AG09309 (cell line): ENCODE measurements at regions not wholly inside any gene's neighbourhood (a gene's known extent, or its start where the extent isn't known, plus 50 kb on each side); places are given as distances from the start of the nearest gene placed in this dataset.
"Not testable (repeated sequence)": the region's sequence is repeated elsewhere in the genome, so short reads cannot be mapped to it uniquely, and the experiment has no call there.

Experiments
- DNase-seq: peaks from one replicate; pipeline ENCODE4 v3.0.0-alpha.2; 2010; ENCODE audit warnings: low read depth
- H3K4me3 ChIP-seq: 2 replicates; pipeline ENCODE4 v1.5.1; 2011; ENCODE audit warnings: mild to moderate bottlenecking, low read depth, low read length, moderate library complexity; ENCODE audit not compliant: control insufficient read depth

DNA sequence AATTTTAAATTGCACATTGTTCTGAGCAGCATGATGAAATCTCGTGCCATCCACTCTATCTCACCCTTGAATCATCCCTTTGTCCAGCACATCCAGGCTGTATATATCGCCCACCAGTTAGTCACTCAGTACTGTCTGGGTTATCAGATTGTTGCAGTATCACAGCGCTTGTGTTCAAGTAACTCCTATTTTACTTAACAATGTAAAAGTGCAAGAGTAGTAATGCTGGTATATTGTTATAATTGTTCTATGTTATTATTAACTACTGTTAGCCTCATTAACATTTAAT, 82.8 kb upstream of the NBPF26 start:
- not testable (repeated sequence) for DNase-seq, H3K4me3 ChIP-seq

DNA sequence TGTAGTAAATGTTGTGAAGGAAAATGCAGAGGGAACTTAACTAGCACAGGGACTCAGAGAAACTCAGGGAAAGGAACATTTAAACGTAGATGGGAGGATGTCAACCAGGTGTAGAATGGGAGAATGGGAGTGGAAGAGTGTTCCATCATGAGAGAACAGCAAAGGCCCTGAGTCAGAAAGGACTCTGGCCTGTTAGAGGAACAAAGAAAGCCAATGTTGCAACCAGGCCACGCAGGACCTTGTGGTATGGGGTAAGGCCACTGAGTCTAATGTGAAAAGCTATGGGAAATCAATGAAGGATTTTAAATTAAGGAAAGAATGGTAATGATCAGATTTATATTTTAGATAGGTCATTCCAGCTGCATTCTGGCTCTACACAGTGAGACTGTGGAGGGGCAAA, 76.6 kb upstream of the NBPF26 start:
- DNase-seq, H3K4me3 ChIP-seq: not testable (repeated sequence)

- DNase-seq, H3K4me3 ChIP-seq: not testable (repeated sequence)
Measured at GRCh38 chr1:120648915-120649623, 74.7 kb upstream of the NBPF26 start.

DNA sequence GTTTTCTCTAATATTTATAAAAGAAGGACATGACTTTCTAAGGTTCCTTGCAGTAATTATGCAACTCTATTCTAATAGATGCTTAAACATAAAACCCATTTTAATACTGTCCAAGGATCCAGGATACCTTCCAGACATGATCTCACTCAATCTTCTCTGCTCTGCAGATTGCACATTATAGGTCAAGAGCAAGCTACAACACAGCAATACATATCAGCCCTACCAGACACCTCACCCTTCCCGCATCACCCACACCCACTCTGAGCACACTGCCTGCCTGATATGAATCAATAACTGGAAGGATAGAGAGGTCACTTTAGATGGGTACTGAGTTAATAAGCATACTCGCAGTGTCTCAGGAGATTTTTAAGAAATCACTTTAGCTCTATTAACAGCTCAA, 74.0 kb upstream of the NBPF26 start:
- H3K4me3 ChIP-seq, DNase-seq: not testable (repeated sequence)

DNA sequence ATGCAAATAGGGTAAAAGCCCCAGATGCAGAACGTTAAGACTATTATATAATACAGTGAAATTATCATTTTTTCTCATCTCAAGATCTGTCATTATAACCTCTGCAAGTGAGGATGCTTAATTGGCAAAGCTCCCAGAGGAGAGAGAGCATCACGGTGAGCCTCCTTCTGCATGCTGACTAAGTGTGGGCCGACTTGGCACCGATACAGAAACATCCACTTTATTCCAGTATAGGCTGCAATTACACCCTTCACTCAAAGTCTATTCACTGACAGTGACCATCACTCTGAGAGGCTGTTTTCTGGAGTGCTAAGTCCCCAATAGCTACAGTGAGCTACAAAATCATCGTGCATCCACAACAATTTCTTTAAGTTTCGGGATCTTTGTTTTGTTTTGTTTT, 69.6 kb upstream of the NBPF26 start:
- not testable (repeated sequence) for H3K4me3 ChIP-seq, DNase-seq

GRCh38 chr1:120655394-120655793, 68.4 kb upstream of the NBPF26 start:
- DNase-seq, H3K4me3 ChIP-seq: not testable (repeated sequence)

DNA sequence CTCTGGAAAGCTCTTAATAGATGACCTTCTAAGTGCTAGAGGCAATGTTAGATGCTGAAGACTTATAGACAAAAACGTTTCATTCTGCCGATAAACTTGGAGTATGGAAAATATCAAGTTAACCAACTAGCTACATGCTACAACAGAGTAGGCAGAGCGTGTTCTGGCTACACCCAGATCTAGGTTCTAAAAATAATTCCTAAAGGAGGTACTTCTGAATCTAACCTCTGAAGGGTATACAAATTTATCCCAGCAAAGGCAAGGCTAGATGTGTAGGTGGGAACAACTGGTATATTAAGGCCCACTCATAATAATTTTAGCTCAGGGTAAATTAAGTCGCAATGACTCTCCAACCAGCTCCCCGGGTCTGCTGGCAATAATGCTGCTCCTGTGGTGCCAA, 67.6 kb upstream of the NBPF26 start:
- H3K4me3 ChIP-seq, DNase-seq: not testable (repeated sequence)

DNA sequence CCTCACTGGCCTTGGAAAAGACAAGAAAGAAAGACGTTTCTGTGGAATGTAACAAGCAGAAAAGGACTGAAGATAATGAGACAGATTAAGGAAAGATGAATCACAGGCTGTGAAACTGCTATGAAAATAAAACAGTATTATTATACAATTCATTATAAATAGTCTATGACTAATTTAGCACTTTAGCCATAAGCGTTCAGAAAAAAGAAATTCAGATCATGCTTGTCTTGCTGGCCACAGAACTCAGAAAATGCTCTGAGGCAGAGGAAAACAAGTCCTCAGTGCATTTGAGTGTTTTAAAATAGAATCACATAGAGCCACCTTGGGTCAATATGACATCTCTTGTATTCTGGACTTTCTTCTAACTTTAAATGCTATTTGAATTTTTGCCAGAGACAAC, 65.9 kb upstream of the NBPF26 start:
- not testable (repeated sequence) for DNase-seq, H3K4me3 ChIP-seq

GRCh38 chr1:120658622-120659021, 65.1 kb upstream of the NBPF26 start:
- H3K4me3 ChIP-seq, DNase-seq: not testable (repeated sequence)

GRCh38 chr1:120659133-120659532, 64.6 kb upstream of the NBPF26 start:
- not testable (repeated sequence) for DNase-seq, H3K4me3 ChIP-seq

- DNase-seq, result not testable (repeated sequence)
- peak overlapping the region; percentile 28 for H3K4me3 ChIP-seq
Measured at GRCh38 chr1:120664376-120665249, 59.1 kb upstream of the NBPF26 start.

DNA sequence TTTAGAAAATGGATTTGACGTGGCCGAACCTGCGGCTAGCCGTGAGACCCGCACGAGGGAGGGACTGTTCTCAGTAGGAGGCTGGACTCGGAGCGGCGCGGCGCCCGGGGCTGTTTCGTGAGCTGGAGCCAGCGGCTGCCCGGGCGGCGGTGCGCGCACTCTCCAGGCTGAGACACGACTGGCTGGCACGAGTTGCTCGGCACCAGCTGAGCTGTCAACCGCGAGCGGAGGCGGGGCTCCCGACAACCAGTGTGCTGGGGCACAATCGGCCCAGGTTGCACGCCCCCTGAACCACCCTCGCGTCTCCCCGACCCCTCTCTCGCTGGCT, 58.5 kb upstream of the NBPF26 start:
- not testable (repeated sequence) for DNase-seq
- H3K4me3 ChIP-seq, result peak overlapping the region; percentile 28

DNA sequence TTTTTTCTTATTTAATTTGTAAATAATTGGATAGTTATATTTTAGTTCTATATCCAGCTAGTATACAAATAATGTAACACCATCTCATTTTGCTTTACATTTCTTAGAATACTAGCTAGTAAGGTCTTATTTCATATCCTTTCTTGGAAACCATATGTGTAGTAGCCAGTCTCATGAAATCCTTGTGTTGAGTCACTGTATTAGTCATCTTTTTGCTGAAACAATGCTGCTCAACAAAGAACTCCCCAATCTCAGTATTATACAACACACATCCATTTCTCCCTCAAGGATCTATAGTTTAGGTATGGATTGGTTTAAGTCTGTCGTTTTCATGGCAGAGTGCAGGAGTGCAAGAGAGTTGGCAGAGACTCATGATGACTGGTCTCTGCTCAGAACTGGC, 55.6 kb upstream of the NBPF26 start:
- not testable (repeated sequence) for DNase-seq

More for the DNA sequence above, 55.6 kb upstream of the NBPF26 start:
- H3K4me3 ChIP-seq, result not testable (repeated sequence)
